GM12878 (cell line): ENCODE measurements at regions not wholly inside any gene's neighbourhood (a gene's known extent, or its start where the extent isn't known, plus 50 kb on each side); places are given as distances from the start of the nearest gene placed in this dataset.

Experiments used
- ATAC-seq: fragments of 200-7000 bp; cut with Tn5 transposase; 3 replicates; pipeline ENCODE4 v1.9.1; 2020; ENCODE audit warnings: mild to moderate bottlenecking, moderate library complexity
- BruUV-seq: library from RNA; stranded (reverse); fragments of 400-500 nt; replicated peaks from 2 replicates; lab custom pipeline; 2021; lab: Mats Ljungman, UMichigan
- CTCF ChIA-PET: fragments of 300-600 bp; sonication (Branson Sonifier 250); formaldehyde crosslinking; extraction: SDS; loops from one replicate; lab custom pipeline; 2021; ENCODE audit warnings: inconsistent platforms; lab: Yijun Ruan, JAX
- POLR2A ChIA-PET: fragments of 350-600 bp; formaldehyde crosslinking; extraction: SDS; loops from one replicate; lab custom pipeline; 2021; ENCODE audit warnings: inconsistent platforms; lab: Charles Lee
- RAD21 ChIA-PET: fragments of 300-600 bp; sonication (Branson Sonifier 250); formaldehyde crosslinking; loops from one replicate; lab custom pipeline; 2023; ENCODE audit warnings: antibody characterized with exemption; ENCODE audit not compliant: unreplicated experiment; lab: Charles Lee
- SMC1A ChIA-PET: fragments of 300-600 bp; sonication (Branson Sonifier 250); formaldehyde crosslinking; loops from one replicate; lab custom pipeline; 2023; ENCODE audit not compliant: unreplicated experiment, uncharacterized antibody; lab: Charles Lee
- DNase-seq: peaks from one replicate; pipeline ENCODE4 v3.0.0-alpha.2; 2011; ENCODE audit warnings: low read depth, low spot score
- FAIRE-seq: peaks from 3 replicates; lab custom pipeline; 2011; peaks lifted over from hg19 to GRCh38; lab: Jason Lieb, UNC
- H2AFZ ChIP-seq: 2 replicates; pipeline ENCODE4 v1.6.0; 2011; ENCODE audit warnings: low read depth, low read length, control low read depth; ENCODE audit not compliant: control insufficient read depth
- H3K27ac ChIP-seq: 2 replicates; pipeline ENCODE4 v1.5.1; 2011; ENCODE audit warnings: control low read depth; ENCODE audit not compliant: control insufficient read depth, insufficient read depth
- H3K27me3 ChIP-seq, 2 experiments: replicated peaks in 1 of 2; 2 replicates each; pipeline versions ENCODE4 v1.6.0 to v1.6.1; 2011; ENCODE audit warnings: low read length in 1 of 2; ENCODE audit not compliant: control insufficient read depth in 2 of 2, insufficient read depth in 2 of 2
- H3K36me3 ChIP-seq, 2 experiments: 2 replicates each; pipeline ENCODE4 v1.5.1; 2011; ENCODE audit warnings: low read length in 1 of 2; ENCODE audit not compliant: control insufficient read depth in 2 of 2, insufficient read depth in 2 of 2
- H3K4me1 ChIP-seq: 2 replicates; pipeline ENCODE4 v1.6.1; 2011; ENCODE audit warnings: mild to moderate bottlenecking, low read length, moderate library complexity, mixed read lengths; ENCODE audit not compliant: control insufficient read depth, insufficient read depth
- H3K4me2 ChIP-seq: 2 replicates; pipeline ENCODE4 v1.6.0; 2011; ENCODE audit warnings: control low read depth; ENCODE audit not compliant: control insufficient read depth, insufficient read depth
- H3K4me3 ChIP-seq: fragments of 200-600 bp; sonication (generic); 2 replicates; pipeline ENCODE4 v1.5.1; 2016
- H3K79me2 ChIP-seq: 2 replicates; pipeline ENCODE4 v1.6.0; 2011; ENCODE audit warnings: low read length; ENCODE audit not compliant: control insufficient read depth, insufficient read depth
- H3K9ac ChIP-seq: 2 replicates; pipeline ENCODE4 v1.8.0; 2011; ENCODE audit warnings: low read length, control low read depth, mixed read lengths; ENCODE audit not compliant: control insufficient read depth, insufficient read depth
- H3K9me3 ChIP-seq: replicated peaks from 3 replicates; pipeline ENCODE4 v1.5.1; 2011; ENCODE audit warnings: mild to moderate bottlenecking, low read length; ENCODE audit not compliant: control insufficient read depth, insufficient read depth
- H4K20me1 ChIP-seq: 2 replicates; pipeline ENCODE4 v1.6.0; 2011; ENCODE audit not compliant: control insufficient read depth, insufficient read depth
- CEBPB ChIP-seq, 2 experiments: fragments of 150-350 bp in 1 of 2; IDR thresholded peaks; 2 replicates each; pipeline ENCODE4 v1.6.1; 2012 to 2014; ENCODE audit warnings: low read depth in 2 of 2, low read length in 2 of 2, borderline replicate concordance in 1 of 2, inconsistent platforms in 1 of 2
- EZH2 ChIP-seq: IDR thresholded peaks from 2 replicates; pipeline ENCODE4 v1.6.1; 2012; ENCODE audit warnings: low read depth, mild to moderate bottlenecking, control low read depth, inconsistent platforms, low read length, borderline replicate concordance; ENCODE audit not compliant: control insufficient read depth
- FOS ChIP-seq: IDR thresholded peaks from 3 replicates; pipeline ENCODE4 v1.6.1; 2011; ENCODE audit warnings: borderline replicate concordance; ENCODE audit not compliant: insufficient read length; ENCODE audit errors: extremely low read depth
- IRF4 ChIP-seq: IDR thresholded peaks from 2 replicates; pipeline ENCODE4 v1.6.1; 2011; ENCODE audit warnings: low read depth, low read length
- KLF5 ChIP-seq: fragments of 450-650 bp; IDR thresholded peaks from 2 replicates; pipeline ENCODE4 v1.6.1; 2014; ENCODE audit warnings: mild to moderate bottlenecking; ENCODE audit not compliant: partially characterized antibody
- NRF1 ChIP-seq: conservative IDR thresholded peaks from 2 replicates; pipeline ENCODE4 v1.6.1; 2011; ENCODE audit warnings: mild to moderate bottlenecking, low read depth, low read length, improper control_type of control experiment
- PKNOX1 ChIP-seq: fragments of 450-650 bp; IDR thresholded peaks from 2 replicates; pipeline ENCODE4 v1.6.1; 2016; ENCODE audit warnings: mild to moderate bottlenecking
- RCOR1 ChIP-seq: conservative IDR thresholded peaks from 2 replicates; pipeline ENCODE4 v1.6.1; 2012; ENCODE audit warnings: low read depth, low read length, improper control_type of control experiment
- REST ChIP-seq: IDR thresholded peaks from 2 replicates; pipeline ENCODE4 v1.6.1; 2012; ENCODE audit warnings: mild to moderate bottlenecking, low read depth, low read length
- TBL1XR1 ChIP-seq: IDR thresholded peaks from 2 replicates; pipeline ENCODE4 v1.6.1; 2012; ENCODE audit warnings: low read depth, low read length, improper control_type of control experiment
- ZBTB33 ChIP-seq: fragments of 450-650 bp; IDR thresholded peaks from 2 replicates; pipeline ENCODE4 v1.6.1; 2017; ENCODE audit warnings: mild to moderate bottlenecking
- WGBS: methylation state at CpG from one replicate; pipeline ENCODE4 v1.1.6; 2016; ENCODE audit warnings: low lambda C conversion rate; ENCODE audit not compliant: insufficient replicate concordance, insufficient coverage; ENCODE audit errors: missing lambda C conversion rate; 5-methylcytosine and 5-hydroxymethylcytosine counted together
- in situ Hi-C: fragments of 300-500 bp; cut with MboI; formaldehyde crosslinking; loops from 9 replicates; pipeline ENCODE4 v1.14.3; 2018; ENCODE audit warnings: mixed read lengths
- intact Hi-C: fragments of 100-400 bp; cut with micrococcal nuclease; formaldehyde crosslinking; loops from one replicate; pipeline ENCODE4 v1.14.2; 2022; ENCODE audit not compliant: unreplicated experiment

GRCh38 chr22:49347376-49347775 lies 480.3 kb downstream of the BRD1 start:
- ChIA-PET CTCF (no interaction called here), SMC1A (no interaction called here), POLR2A (no interaction called here), RAD21 (no interaction called here)
- TF ChIP-seq TBL1XR1 (no peak), IRF4 (no peak), ZBTB33 (no peak), KLF5 (no peak), EZH2 (no peak)
- Histone ChIP-seq H2AFZ (no peak overlapping the region), H4K20me1 (no peaks in the 10 kb centered on the region), H3K9me3 (no peaks in the 10 kb centered on the region; the same call in 2 of the 3 replicates), H3K27me3 (no peaks in the 10 kb centered on the region; a peak in 2 of 4 replicates), H3K9ac (no peak overlapping the region), H3K4me3 (no peak overlapping the region), H3K79me2 (no peaks in the 10 kb centered on the region), H3K36me3 (no peaks in the 10 kb centered on the region), H3K27ac (no peak overlapping the region), H3K4me1 (no peaks in the 10 kb centered on the region), H3K4me2 (no peak overlapping the region)
- WGBS: 38% methylated on average over 9 of the region's 9 CpGs
- BruUV-seq: no TSS peak
- FAIRE-seq: no peak
- no peak for ATAC-seq
- intact Hi-C loops (no loop called here), in situ Hi-C loops (loop anchor here (25.0 kb wide), 1 partner anchor 690 kb away; no protein-coding TSS in a partner anchor)
- DNase-seq: no peak

GRCh38 chr22:49345896-49346295 lies 481.8 kb downstream of the BRD1 start:
- Histone ChIP-seq H3K4me3 (no peak overlapping the region), H3K27ac (no peak overlapping the region), H3K4me1 (no peaks in the 10 kb centered on the region), H2AFZ (no peak overlapping the region), H3K79me2 (no peaks in the 10 kb centered on the region), H4K20me1 (no peaks in the 10 kb centered on the region), H3K4me2 (no peak overlapping the region), H3K9me3 (no peaks in the 10 kb centered on the region; the same call in 2 of the 3 replicates), H3K9ac (no peak overlapping the region), H3K36me3 (no peaks in the 10 kb centered on the region), H3K27me3 (no peaks in the 10 kb centered on the region; a peak in 2 of 4 replicates)
- RAD21 ChIA-PET: no interaction called here
- FAIRE-seq (no peak), ATAC-seq (no peak), DNase-seq (no peak)
- SMC1A ChIA-PET: no interaction called here
- in situ Hi-C loops (loop anchor here (25.0 kb wide), 1 partner anchor 691 kb away; no protein-coding TSS in a partner anchor), intact Hi-C loops (no loop called here)
- POLR2A ChIA-PET: no interaction called here
- BruUV-seq: no TSS peak
- 51% methylated on average over 17 of the region's 17 CpGs for WGBS
- CTCF ChIA-PET: no interaction called here
- TF ChIP-seq FOS (no peak), PKNOX1 (no peak), KLF5 (no peak), RCOR1 (no peak), CEBPB (IDR thresholded peaks at IDR 0.05; ENCODE audit: borderline replicate concordance in 1 of 2, low read depth in 2 of 2, low read length in 2 of 2) (no peak), NRF1 (no peak), REST (no peak), EZH2 (no peak)
